ENCODE measurements at regions not wholly inside any gene's neighbourhood (a gene's known extent, or its start where the extent isn't known, plus 50 kb on each side); places are given as distances from the start of the nearest gene placed in this dataset.

GRCh38 chr22:22397292-22397870, 111.2 kb downstream of the ZNF280B start:
- no peak for DNase-seq

- no peak for DNase-seq
Observed at GRCh38 chr22:22397875-22398524, 110.5 kb downstream of the ZNF280B start.

DNA sequence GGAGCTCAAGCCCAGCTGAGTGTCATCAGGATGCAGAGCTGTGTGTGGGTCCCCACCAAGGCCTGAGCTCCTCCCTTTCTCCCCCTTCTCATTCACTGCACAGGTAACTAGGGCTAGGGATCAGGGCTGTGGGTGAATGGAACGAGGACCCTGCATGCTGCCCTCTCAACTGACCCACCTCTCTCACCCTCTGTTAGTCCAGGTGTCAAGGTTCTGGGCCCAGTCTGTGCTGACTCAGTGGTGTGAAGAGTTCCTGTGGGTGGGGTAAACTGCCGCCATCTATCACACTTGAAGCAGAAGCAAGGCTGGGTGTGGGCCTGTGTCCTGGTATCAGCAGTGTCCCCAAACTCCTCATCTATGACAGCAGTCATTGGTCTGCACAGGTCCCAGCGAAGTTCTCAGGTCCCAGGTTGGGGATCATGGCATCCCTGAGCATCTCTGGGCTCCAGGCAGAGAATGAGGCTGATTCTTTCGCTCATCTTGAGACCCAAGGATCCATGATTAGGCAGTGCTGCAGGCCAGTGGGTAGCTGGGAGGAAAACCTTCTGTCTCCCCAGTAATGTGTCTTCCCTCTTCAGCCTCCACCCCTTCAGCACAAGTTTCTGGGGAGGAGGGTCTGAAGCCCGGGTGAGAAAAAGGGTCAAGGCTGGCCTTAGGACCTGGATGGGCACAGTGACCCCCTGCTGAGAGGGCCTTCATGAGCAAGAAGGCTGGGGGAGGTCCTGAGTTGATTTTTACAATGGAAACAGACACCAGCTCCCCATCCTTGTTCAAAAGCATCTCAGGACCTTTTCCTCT, 109.8 kb downstream of the ZNF280B start:
- no peak for DNase-seq

- DNase-seq = no peak
Observed at GRCh38 chr22:22400099-22400498, 108.4 kb downstream of the ZNF280B start.

- DNase-seq = no peak
Observed at GRCh38 chr22:22400964-22401363, 107.6 kb downstream of the ZNF280B start.

DNA sequence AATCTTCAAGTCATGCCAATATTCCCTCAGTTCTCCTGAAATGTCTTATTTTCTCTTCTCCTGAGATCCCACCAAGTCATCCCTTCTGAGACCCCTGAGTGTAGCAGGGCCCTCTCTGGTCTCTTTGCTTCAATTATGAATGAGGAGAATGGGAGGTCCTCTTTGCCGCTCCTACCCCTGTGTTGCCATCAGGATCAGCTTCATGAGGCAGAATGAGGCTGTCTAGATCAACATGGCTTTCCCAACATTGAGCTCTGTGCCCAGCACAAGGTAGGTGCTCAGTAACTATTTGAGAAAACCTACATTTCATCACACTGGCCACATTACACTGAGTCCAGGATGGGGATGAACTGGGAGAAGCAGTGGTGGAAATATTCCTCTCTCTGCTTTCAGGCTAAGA, 107.2 kb downstream of the ZNF280B start:
- DNase-seq = no peak

GRCh38 chr22:22403306-22403705, 105.2 kb downstream of the ZNF280B start:
- no peak for DNase-seq

GRCh38 chr22:22403771-22404170, 104.8 kb downstream of the ZNF280B start:
- no peak for DNase-seq

DNA sequence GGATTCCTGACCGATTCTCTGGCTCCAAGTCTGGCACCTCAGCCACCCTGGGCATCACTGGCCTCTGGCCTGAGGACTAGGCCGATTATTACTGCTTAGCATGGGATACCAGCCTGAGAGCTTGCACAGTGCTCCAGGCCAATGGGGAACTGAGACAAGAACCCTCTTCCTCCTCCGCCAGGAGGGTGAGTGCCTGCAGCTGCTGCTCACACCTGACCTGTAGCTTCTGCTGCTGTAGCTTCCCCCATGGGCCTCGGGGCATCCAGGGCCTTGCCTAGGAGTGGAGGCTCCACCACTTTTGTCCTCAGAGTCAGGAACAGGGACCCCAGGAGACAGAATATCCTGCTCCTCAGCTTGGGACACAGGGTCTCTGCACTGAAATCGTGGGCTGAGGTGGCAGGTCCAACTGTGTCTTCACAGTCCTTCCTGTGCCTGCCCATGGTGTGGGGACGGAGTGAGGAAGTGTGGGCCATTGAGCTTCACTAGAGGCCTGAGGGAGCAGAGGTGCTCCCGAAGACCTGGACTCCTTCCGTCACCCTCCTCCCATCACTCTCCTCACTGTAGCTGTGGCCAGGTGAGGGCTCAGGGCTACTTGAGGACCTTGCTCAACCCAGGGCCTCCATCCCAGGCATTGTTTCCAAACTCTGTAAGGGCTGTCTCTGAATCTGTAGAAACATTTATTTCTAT, 103.8 kb downstream of the ZNF280B start:
- no peak for DNase-seq

DNA sequence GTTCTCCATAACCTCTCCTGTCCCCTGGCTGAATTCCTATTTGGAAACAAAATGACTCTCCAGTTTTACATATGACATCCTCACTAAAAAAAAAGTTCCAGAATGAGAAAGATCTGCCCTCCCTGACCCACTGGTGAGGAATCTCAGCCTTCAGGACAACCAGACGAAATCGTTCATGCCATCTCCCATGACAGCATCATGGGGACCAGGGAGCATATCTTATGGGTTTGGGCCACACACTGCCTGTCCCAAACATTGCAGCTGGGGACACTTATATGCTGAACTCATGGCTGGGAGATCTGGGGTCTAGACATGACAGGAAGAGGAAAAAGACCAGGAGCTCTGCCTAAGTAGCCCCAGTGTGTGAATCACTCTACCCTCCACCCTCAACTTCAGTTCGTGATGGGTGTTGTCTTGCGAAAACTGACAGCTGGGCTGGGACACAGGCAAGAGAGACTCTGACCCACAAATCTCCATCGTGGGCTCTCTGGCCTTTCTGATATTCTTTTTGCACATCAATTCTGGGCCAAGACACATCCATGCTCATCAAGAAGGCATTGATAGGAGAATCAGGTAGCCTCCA, 102.0 kb downstream of the ZNF280B start:
- no peak for DNase-seq

- no peak for DNase-seq
Observed at GRCh38 chr22:22407061-22407460, 101.5 kb downstream of the ZNF280B start.

- DNase-seq = no peak
Observed at GRCh38 chr22:22408269-22408668, 100.3 kb downstream of the ZNF280B start.

DNA sequence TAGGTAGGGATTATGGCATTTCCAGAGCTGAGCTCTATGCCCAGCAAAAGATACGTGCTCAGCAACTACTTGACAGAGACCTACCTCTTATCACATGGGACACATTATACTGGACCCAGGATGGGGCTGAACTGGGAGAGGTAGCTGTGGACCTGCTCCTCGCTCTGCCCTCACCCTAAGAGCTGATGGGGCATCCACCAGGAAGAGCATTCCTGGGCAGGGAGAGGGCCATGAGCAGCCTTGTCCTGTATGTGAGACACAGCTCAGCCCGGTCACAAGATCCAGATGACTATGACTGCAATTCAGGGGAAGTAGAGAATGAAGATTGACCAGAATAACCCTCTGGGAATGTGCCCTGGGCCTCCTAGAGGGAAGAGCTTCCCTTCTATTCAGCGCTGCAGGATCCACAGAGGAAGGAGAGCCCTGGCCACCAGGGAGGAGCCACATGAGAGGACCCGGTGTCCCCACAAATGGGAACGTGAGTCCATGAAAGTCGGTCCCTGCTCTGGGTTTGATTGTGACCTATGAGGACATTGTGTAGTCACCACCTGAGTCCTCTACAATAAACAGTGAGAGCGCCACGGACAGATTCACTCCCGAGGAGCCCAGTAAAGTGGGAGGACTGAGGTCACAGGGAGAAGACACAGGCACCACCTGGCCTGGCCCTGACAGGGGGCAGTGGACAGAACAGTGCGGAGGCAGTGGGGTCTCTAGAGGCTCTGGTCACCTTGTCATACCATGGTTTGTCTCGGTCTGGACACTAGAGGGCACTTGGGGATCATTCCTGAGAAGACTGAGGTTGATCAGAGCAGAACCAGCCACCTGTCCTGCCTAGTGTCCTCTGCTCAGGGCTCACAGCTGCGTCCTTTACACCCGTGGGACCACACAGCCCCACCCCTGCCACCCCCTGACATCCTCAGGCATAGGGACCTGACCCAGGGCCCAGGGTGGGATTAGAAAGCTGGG, 99.5 kb downstream of the ZNF280B start:
- no peak for DNase-seq

GRCh38 chr22:22410121-22410520, 98.4 kb downstream of the ZNF280B start:
- DNase-seq = no peak

DNA sequence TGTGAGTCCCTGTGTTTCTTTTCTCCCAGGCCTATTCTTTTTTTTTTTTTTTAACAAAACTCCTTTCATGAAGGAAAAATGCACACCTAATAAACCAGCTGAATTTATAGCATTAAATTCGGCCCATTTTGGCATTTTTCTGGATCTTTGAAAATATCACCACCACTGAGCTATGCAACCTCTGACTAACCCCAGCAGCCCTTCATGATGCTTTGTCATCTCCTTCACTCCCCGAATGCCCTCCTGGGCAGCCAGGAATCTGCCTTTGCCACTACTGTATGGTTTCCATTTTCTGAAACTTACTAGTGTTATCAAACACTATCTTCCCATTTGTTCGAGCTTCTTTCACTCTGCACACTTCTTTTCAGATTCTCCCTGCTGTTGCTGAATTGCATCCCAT, 97.9 kb downstream of the ZNF280B start:
- no peak for DNase-seq

GRCh38 chr22:22414266-22414665, 94.3 kb downstream of the ZNF280B start:
- no peak for DNase-seq

- no peak for DNase-seq
Observed at GRCh38 chr22:22417495-22418162, 90.9 kb downstream of the ZNF280B start.

DNA sequence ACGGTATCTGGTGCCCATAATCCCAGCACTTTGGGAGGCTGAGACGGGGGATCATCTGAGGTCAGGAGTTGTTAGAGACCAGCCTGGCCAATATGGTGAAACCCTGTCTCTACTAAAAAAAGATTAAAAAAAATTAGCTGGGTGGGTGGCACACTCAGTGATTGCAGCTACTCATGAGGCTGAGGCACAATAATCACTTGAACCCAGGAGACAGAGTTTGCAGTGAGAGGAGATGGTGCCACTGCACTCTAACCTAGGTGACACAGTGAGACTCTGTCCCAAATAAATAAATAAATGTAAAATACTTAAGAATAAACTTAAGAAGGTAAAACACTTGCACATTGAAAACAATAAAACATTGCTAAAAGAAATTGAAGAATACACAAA, 90.4 kb downstream of the ZNF280B start:
- no peak for DNase-seq

DNA sequence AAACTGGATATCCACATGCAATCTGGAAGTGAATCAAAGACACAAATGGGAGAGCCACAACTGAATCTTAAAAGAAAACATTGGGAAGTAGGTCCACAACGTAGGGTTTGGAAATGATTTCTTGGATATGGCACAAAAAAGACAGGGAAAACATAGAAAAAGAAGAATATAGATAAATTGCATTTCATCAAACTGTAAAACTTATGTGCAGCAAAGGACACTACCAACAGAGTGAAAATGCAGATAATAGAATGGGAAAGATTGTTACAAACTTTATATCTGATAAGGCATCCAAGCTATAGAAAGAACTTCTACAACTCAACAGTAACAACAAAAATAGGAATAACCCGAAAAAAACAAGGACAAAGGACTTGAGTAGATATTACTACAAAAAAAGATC, 89.6 kb downstream of the ZNF280B start:
- no peak for DNase-seq

DNA sequence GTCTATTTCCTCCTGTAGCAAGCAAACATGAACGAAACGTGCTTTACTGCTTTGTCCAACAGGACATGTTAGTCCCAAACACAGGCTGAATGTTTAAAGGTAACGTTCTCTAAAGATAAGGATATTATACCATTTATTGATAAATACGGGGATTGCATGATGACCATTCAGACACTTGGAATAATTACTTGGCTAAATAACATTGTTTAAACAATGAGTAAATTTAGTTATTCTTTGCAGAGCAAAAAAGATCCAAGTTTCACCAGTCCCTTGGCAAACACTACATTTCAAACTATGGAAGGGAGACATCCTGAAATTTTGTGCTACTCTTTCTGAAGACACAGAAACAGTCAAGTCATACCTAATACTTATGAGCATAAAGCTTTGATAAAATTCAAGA, 88.0 kb downstream of the ZNF280B start:
- no peak for DNase-seq

DNA sequence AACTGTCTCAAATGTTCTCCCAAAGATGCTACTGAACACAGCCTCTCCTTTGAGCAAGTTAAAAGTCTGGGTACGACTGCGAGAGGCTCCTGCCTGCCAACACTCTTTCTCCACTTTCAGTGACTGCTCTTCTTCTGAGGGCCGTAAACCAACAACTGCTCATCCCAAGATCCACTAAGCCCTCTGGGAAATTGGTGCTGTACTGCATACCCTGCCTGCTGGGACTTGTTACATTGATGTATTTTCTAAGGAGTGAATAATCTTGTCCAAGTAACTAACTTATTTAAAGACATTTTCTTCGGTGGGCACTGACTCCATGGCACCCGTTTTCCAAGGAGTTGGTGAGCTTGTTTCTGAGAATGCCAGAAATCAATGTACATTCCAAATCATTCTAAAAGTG, 87.2 kb downstream of the ZNF280B start:
- no peak for DNase-seq

Data from activated CD4-positive, alpha-beta T cell treated with anti-CD3 and anti-CD28 coated beads, Interleukin-2, amount 50 U/mL, for 4 hours (primary cell).